Lower lobe of right lung (tissue), 2 donors: ENCODE measurements at regions not wholly inside any gene's neighbourhood (a gene's known extent, or its start where the extent isn't known, plus 50 kb on each side); places are given as distances from the start of the nearest gene placed in this dataset.
A peak's percentile ranks its signal among the peaks of the same experiment; 100 is the strongest.
"Not testable (repeated sequence)": the region's sequence is repeated elsewhere in the genome, so short reads cannot be mapped to it uniquely, and the experiment has no call there.

Experiments used
- ATAC-seq, 2 donors: fragments of 200-7000 bp; cut with Tn5 transposase; one replicate each; pipeline ENCODE4 v1.9.1; 2020 to 2022; ENCODE audit warnings: mild to moderate bottlenecking in 2 of 2, moderate library complexity in 2 of 2
- DNase-seq: peaks from one replicate; pipeline ENCODE4 v3.0.0-alpha.2; 2020
- H3K27ac ChIP-seq: fragments of 200-600 bp; one replicate; pipeline ENCODE4 v1.8.0; 2022
- H3K27me3 ChIP-seq: fragments of 200-600 bp; one replicate; pipeline ENCODE4 v1.8.0; 2022; ENCODE audit warnings: low read depth
- H3K36me3 ChIP-seq: fragments of 200-600 bp; one replicate; pipeline ENCODE4 v1.8.0; 2022; ENCODE audit warnings: mild to moderate bottlenecking
- H3K4me1 ChIP-seq: fragments of 200-600 bp; one replicate; pipeline ENCODE4 v1.8.0; 2022
- H3K4me3 ChIP-seq: fragments of 200-600 bp; one replicate; pipeline ENCODE4 v1.8.0; 2022; ENCODE audit warnings: mild to moderate bottlenecking
- H3K9me3 ChIP-seq: fragments of 200-600 bp; one replicate; pipeline ENCODE4 v1.8.0; 2022
- CTCF ChIP-seq: fragments of 200-600 bp; IDR thresholded peaks from one replicate; pipeline ENCODE4 v1.8.0; 2022; ENCODE audit warnings: antibody characterized with exemption, mild to moderate bottlenecking
- intact Hi-C: fragments of 100-400 bp; cut with DNase I; formaldehyde crosslinking; loops from one replicate; pipeline ENCODE4 v1.11.0; 2022
- donor health status: DM: no; HTN: yes; CAD: no; lungs with severe emphysema.

GRCh38 chr6:14549304-14549770, 431.8 kb downstream of the CD83 start:
- no peak for TF ChIP-seq CTCF
- DNase-seq (no peak), ATAC-seq (peak; percentile 29 to 33)
- Histone ChIP-seq H3K9me3 (no peaks in the 10 kb centered on the region), H3K4me3 (no peak overlapping the region), H3K36me3 (no peaks in the 10 kb centered on the region), H3K27me3 (no peaks in the 10 kb centered on the region), H3K4me1 (no peaks in the 10 kb centered on the region), H3K27ac (no peak overlapping the region)
- intact Hi-C loops, result no loop called here

GRCh38 chr6:14549871-14550270, 432.3 kb downstream of the CD83 start:
- H3K36me3 ChIP-seq, result no peaks in the 10 kb centered on the region
- ATAC-seq (no peak), DNase-seq (no peak)
- no peaks in the 10 kb centered on the region for H3K27me3 ChIP-seq
- H3K27ac ChIP-seq, result no peak overlapping the region
- no peak overlapping the region for H3K4me3 ChIP-seq
- TF ChIP-seq CTCF, result no peak
- no peaks in the 10 kb centered on the region for H3K9me3 ChIP-seq
- intact Hi-C loops, result no loop called here
- H3K4me1 ChIP-seq, result no peaks in the 10 kb centered on the region

GRCh38 chr6:14550410-14550809, 432.8 kb downstream of the CD83 start:
- no peak for ATAC-seq
- Histone ChIP-seq H3K4me3 (no peak overlapping the region), H3K4me1 (no peaks in the 10 kb centered on the region), H3K27me3 (no peaks in the 10 kb centered on the region), H3K9me3 (no peaks in the 10 kb centered on the region), H3K27ac (no peak overlapping the region), H3K36me3 (no peaks in the 10 kb centered on the region)
- DNase-seq, result no peak
- intact Hi-C loops, result no loop called here
- TF ChIP-seq CTCF, result no peak

- TF ChIP-seq CTCF, result no peak
- no peaks in the 10 kb centered on the region for H3K4me1 ChIP-seq
- H3K36me3 ChIP-seq, result no peaks in the 10 kb centered on the region
- DNase-seq, result no peak
- no peak overlapping the region for H3K4me3 ChIP-seq
- intact Hi-C loops, result no loop called here
- ATAC-seq, result no peak
- no peak overlapping the region for H3K27ac ChIP-seq
- H3K9me3 ChIP-seq, result no peaks in the 10 kb centered on the region
- H3K27me3 ChIP-seq, result no peaks in the 10 kb centered on the region
Measured at GRCh38 chr6:14550822-14551221, 433.2 kb downstream of the CD83 start.

GRCh38 chr6:14551601-14552000, 434.0 kb downstream of the CD83 start:
- ATAC-seq, H3K9me3 ChIP-seq, H3K27ac ChIP-seq, H3K4me1 ChIP-seq, H3K4me3 ChIP-seq, H3K27me3 ChIP-seq, DNase-seq, H3K36me3 ChIP-seq, intact Hi-C loops: not testable (repeated sequence)

GRCh38 chr6:14552891-14553290, 435.3 kb downstream of the CD83 start:
- intact Hi-C loops, result no loop called here
- TF ChIP-seq CTCF, result no peak
- Histone ChIP-seq H3K27ac (no peak overlapping the region), H3K36me3 (no peaks in the 10 kb centered on the region), H3K4me1 (no peaks in the 10 kb centered on the region), H3K4me3 (no peak overlapping the region), H3K9me3 (no peaks in the 10 kb centered on the region), H3K27me3 (no peaks in the 10 kb centered on the region)
- no peak for ATAC-seq
- DNase-seq, result no peak
